BLaER1 treated with 17β-estradiol and CSF1 and Interleukin-3, amounts not matched to agents 10 nM and 100 nM (cell line): ENCODE measurements at regions not wholly inside any gene's neighbourhood (a gene's known extent, or its start where the extent isn't known, plus 50 kb on each side); places are given as distances from the start of the nearest gene placed in this dataset.
"Not testable (repeated sequence)": the region's sequence is repeated elsewhere in the genome, so short reads cannot be mapped to it uniquely, and the experiment has no call there.

ENCODE experiments used
- H3K27ac ChIP-seq, 11 experiments: shearing (Covaris generic); formaldehyde crosslinking; 2 replicates each; pipeline ENCODE4 v1.8.1; 2022
- H3K27me3 ChIP-seq, 11 experiments: shearing (Covaris generic); formaldehyde crosslinking; 2 replicates each; pipeline ENCODE4 v1.8.1; 2022
- H3K36me3 ChIP-seq, 11 experiments: shearing (Covaris generic); formaldehyde crosslinking; 2 replicates each; pipeline ENCODE4 v1.8.1; 2022
- H3K4me1 ChIP-seq, 10 experiments: shearing (Covaris generic); formaldehyde crosslinking; 2 replicates each; pipeline ENCODE4 v1.8.1; 2022
- H3K4me2 ChIP-seq, 11 experiments: shearing (Covaris generic); formaldehyde crosslinking; 2 replicates each; pipeline ENCODE4 v1.8.1; 2022
- H3K4me3 ChIP-seq, 10 experiments: shearing (Covaris generic); formaldehyde crosslinking; 2 replicates each; pipeline ENCODE4 v1.8.1; 2022
- H3K9ac ChIP-seq, 11 experiments: shearing (Covaris generic); formaldehyde crosslinking; 2 replicates each; pipeline ENCODE4 v1.8.1; 2022
- H3K9me3 ChIP-seq, 11 experiments: shearing (Covaris generic); formaldehyde crosslinking; replicated peaks in 1 of 11; 2 replicates each; pipeline ENCODE4 v1.8.1; 2022
- H4K20me1 ChIP-seq, 11 experiments: shearing (Covaris generic); formaldehyde crosslinking; 2 replicates each; pipeline ENCODE4 v1.8.1; 2022
- Cebpa-rat ChIP-seq, 11 experiments: shearing (Covaris generic); IDR thresholded peaks; 2 replicates each; pipeline ENCODE4 v1.8.1; 2022

- Histone ChIP-seq H3K9me3 (no peaks in the 10 kb centered on the region), H3K27me3 (no peaks in the 10 kb centered on the region), H3K4me2 (no peak overlapping the region), H3K9ac (no peak overlapping the region), H3K4me1 (no peaks in the 10 kb centered on the region), H3K36me3 (no peaks in the 10 kb centered on the region), H3K4me3 (no peak overlapping the region), H3K27ac (no peak overlapping the region), H4K20me1 (no peaks in the 10 kb centered on the region)
- TF ChIP-seq Cebpa-rat (IDR thresholded peaks at IDR 0.05) = no peak
These were observed 1005.5 kb downstream of the KCNMA1 start for GRCh38 chr10:76631884-76632766.

GRCh38 chr10:76631036-76631670 is 1006.5 kb downstream of the KCNMA1 start:
- Histone ChIP-seq H3K36me3 (no peaks in the 10 kb centered on the region), H3K4me3 (no peak overlapping the region), H3K9me3 (no peaks in the 10 kb centered on the region), H3K27me3 (no peaks in the 10 kb centered on the region), H3K4me1 (no peaks in the 10 kb centered on the region), H3K4me2 (no peak overlapping the region), H3K27ac (no peak overlapping the region), H3K9ac (no peak overlapping the region), H4K20me1 (no peaks in the 10 kb centered on the region)
- TF ChIP-seq Cebpa-rat (IDR thresholded peaks at IDR 0.05) = no peak

GRCh38 chr10:76628801-76629200 is 1008.8 kb downstream of the KCNMA1 start:
- Histone ChIP-seq H3K27ac (no peak overlapping the region), H4K20me1 (no peaks in the 10 kb centered on the region), H3K9me3 (no peaks in the 10 kb centered on the region), H3K36me3 (no peaks in the 10 kb centered on the region), H3K4me1 (peaks cover 0 to 10% (median 0%) of the 10 kb centered on the region in 10 experiments; a peak in 5 of 20 replicates), H3K4me2 (no peak overlapping the region), H3K27me3 (no peaks in the 10 kb centered on the region), H3K9ac (no peak overlapping the region), H3K4me3 (no peak overlapping the region)
- TF ChIP-seq Cebpa-rat (IDR thresholded peaks at IDR 0.05) = no peak

- H3K9ac ChIP-seq = no peak overlapping the region
- H3K27me3 ChIP-seq = no peaks in the 10 kb centered on the region
- H3K4me1 ChIP-seq = peaks cover 0 to 10% (median 0%) of the 10 kb centered on the region in 10 experiments; a peak in 5 of 20 replicates
- H3K27ac ChIP-seq = no peak overlapping the region
- H4K20me1 ChIP-seq = no peaks in the 10 kb centered on the region
- H3K9me3 ChIP-seq = no peaks in the 10 kb centered on the region
- H3K4me2 ChIP-seq = no peak overlapping the region
- TF ChIP-seq Cebpa-rat (IDR thresholded peaks at IDR 0.05) = no peak
- no peaks in the 10 kb centered on the region for H3K36me3 ChIP-seq
- no peak overlapping the region for H3K4me3 ChIP-seq
These were observed 1011.2 kb downstream of the KCNMA1 start for GRCh38 chr10:76626386-76626785.

GRCh38 chr10:76624470-76624869 is 1013.1 kb downstream of the KCNMA1 start:
- Histone ChIP-seq H3K4me1 (peaks cover 0 to 10% (median 0%) of the 10 kb centered on the region in 10 experiments; a peak in 5 of 20 replicates), H3K9ac (no peak overlapping the region), H3K27me3 (no peaks in the 10 kb centered on the region), H3K9me3 (peaks cover 0 to 17% (median 6%) of the 10 kb centered on the region in 11 experiments; a peak in 13 of 22 replicates), H3K36me3 (no peaks in the 10 kb centered on the region), H4K20me1 (no peaks in the 10 kb centered on the region), H3K4me3 (no peak overlapping the region), H3K27ac (no peak overlapping the region), H3K4me2 (peak overlapping the region in 2 of 11 experiments; percentile 22 to 37; a peak in 4 of 22 replicates)
- no peak for TF ChIP-seq Cebpa-rat (IDR thresholded peaks at IDR 0.05)

GRCh38 chr10:76621886-76622620 is 1015.6 kb downstream of the KCNMA1 start:
- no peaks in the 10 kb centered on the region for H3K36me3 ChIP-seq
- no peak for TF ChIP-seq Cebpa-rat (IDR thresholded peaks at IDR 0.05)
- H4K20me1 ChIP-seq = no peaks in the 10 kb centered on the region
- H3K9me3 ChIP-seq = peaks cover 0 to 23% (median 11%) of the 10 kb centered on the region in 11 experiments; a peak in 15 of 22 replicates
- H3K9ac ChIP-seq = no peak overlapping the region
- no peak overlapping the region for H3K27ac ChIP-seq
- no peaks in the 10 kb centered on the region for H3K27me3 ChIP-seq
- H3K4me3 ChIP-seq = no peak overlapping the region
- no peak overlapping the region for H3K4me2 ChIP-seq
- H3K4me1 ChIP-seq = peaks cover 0 to 10% (median 0%) of the 10 kb centered on the region in 10 experiments; a peak in 5 of 20 replicates

- no peak overlapping the region for H3K27ac ChIP-seq
- no peaks in the 10 kb centered on the region for H3K36me3 ChIP-seq
- H3K9ac ChIP-seq = no peak overlapping the region
- H4K20me1 ChIP-seq = no peaks in the 10 kb centered on the region
- TF ChIP-seq Cebpa-rat (IDR thresholded peaks at IDR 0.05) = no peak
- H3K4me1 ChIP-seq = no peaks in the 10 kb centered on the region
- H3K27me3 ChIP-seq = no peaks in the 10 kb centered on the region
- H3K4me3 ChIP-seq = no peak overlapping the region
- no peak overlapping the region for H3K4me2 ChIP-seq
- peaks cover 0 to 23% (median 11%) of the 10 kb centered on the region in 11 experiments; a peak in 15 of 22 replicates for H3K9me3 ChIP-seq
These were observed 1019.0 kb downstream of the KCNMA1 start for GRCh38 chr10:76618641-76619040.

- H3K27ac ChIP-seq = no peak overlapping the region
- no peak for TF ChIP-seq Cebpa-rat (IDR thresholded peaks at IDR 0.05)
- H4K20me1 ChIP-seq = no peaks in the 10 kb centered on the region
- H3K4me1 ChIP-seq = no peaks in the 10 kb centered on the region
- H3K4me2 ChIP-seq = no peak overlapping the region
- no peaks in the 10 kb centered on the region for H3K36me3 ChIP-seq
- no peaks in the 10 kb centered on the region for H3K27me3 ChIP-seq
- H3K9ac ChIP-seq = no peak overlapping the region
- peaks cover 0 to 23% (median 11%) of the 10 kb centered on the region in 11 experiments; a peak in 15 of 22 replicates for H3K9me3 ChIP-seq
- no peak overlapping the region for H3K4me3 ChIP-seq
These were observed 1019.4 kb downstream of the KCNMA1 start for GRCh38 chr10:76618171-76618570.

GRCh38 chr10:76616666-76617065 is 1020.9 kb downstream of the KCNMA1 start:
- H4K20me1 ChIP-seq, H3K4me1 ChIP-seq, H3K4me2 ChIP-seq, H3K36me3 ChIP-seq, H3K27ac ChIP-seq, H3K4me3 ChIP-seq, H3K9ac ChIP-seq, H3K27me3 ChIP-seq: not testable (repeated sequence)
- H3K9me3 ChIP-seq = peaks cover 0 to 23% (median 11%) of the 10 kb centered on the region in 11 experiments; a peak in 15 of 22 replicates
